Right lobe of liver (tissue), 4 donors: ENCODE measurements at regions not wholly inside any gene's neighbourhood (a gene's known extent, or its start where the extent isn't known, plus 50 kb on each side); places are given as distances from the start of the nearest gene placed in this dataset.

Experiments used
- POLR2A ChIP-seq: fragments of 450-650 bp; IDR thresholded peaks from one replicate; pipeline ENCODE4 v1.6.1; 2017; ENCODE audit warnings: antibody characterized with exemption, mild to moderate bottlenecking
- TF ChIP-seq, protein P1 (sequence below), 4 donors: fragments of 200-600 bp in 3 of 4; fragments of 450-650 bp in 1 of 4; IDR thresholded peaks; one replicate each; pipeline versions ENCODE4 v1.5.1 to v1.8.0; 2016 to 2022; ENCODE audit warnings: antibody characterized with exemption in 4 of 4, mild to moderate bottlenecking in 2 of 4
- donor health status: DM: no; HTN: no; CAD: no.
- donor health status: DM: no; HTN: no; CAD: no.
- donor health status: DM: no; HTN: yes; CAD: no.

DNA sequence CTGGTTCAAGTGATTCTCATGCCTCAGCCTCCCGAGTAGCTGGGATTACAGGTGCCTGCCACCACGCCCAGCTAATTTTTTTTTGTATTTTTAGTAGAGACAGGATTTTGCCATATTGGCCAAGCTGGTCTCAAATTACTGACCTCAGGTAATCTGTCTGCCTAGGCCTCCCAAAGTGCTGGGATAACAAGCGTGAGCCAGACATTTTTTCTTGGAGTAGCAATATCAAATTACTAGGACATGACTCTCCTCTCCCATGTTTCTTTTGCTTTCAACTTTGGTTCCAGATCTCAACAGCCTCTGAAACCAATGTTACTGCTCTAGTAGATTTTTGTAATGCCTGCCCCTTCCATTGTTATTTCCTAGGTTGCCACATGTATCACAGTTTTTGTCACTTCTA is 462.0 kb downstream of the GBE1 start:
- TF ChIP-seq, protein P1, sequence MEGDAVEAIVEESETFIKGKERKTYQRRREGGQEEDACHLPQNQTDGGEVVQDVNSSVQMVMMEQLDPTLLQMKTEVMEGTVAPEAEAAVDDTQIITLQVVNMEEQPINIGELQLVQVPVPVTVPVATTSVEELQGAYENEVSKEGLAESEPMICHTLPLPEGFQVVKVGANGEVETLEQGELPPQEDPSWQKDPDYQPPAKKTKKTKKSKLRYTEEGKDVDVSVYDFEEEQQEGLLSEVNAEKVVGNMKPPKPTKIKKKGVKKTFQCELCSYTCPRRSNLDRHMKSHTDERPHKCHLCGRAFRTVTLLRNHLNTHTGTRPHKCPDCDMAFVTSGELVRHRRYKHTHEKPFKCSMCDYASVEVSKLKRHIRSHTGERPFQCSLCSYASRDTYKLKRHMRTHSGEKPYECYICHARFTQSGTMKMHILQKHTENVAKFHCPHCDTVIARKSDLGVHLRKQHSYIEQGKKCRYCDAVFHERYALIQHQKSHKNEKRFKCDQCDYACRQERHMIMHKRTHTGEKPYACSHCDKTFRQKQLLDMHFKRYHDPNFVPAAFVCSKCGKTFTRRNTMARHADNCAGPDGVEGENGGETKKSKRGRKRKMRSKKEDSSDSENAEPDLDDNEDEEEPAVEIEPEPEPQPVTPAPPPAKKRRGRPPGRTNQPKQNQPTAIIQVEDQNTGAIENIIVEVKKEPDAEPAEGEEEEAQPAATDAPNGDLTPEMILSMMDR (IDR thresholded peaks at IDR 0.05) = no peak
- no peak for TF ChIP-seq POLR2A
